ENCODE measurements at regions not wholly inside any gene's neighbourhood (a gene's known extent, or its start where the extent isn't known, plus 50 kb on each side); places are given as distances from the start of the nearest gene placed in this dataset.

DNA sequence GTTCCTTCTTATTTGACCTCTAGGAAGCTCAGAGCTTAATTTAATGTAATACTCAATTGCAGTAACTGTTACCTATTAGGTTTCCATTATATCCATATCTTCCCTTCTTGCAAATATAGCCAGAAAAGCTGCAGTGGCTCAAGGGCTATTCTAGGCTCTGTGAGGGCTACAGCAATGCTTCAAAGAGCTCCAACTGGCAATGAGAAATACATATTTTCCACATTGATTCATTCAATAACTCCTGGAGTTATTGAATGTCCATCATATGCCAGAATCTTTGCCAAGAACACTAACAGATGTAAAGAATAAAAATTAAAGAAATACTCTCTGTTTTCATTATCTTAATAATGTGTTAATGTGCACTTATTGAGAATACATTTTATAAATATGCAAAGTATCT is 396.9 kb upstream of the PAPPA start:
- Histone ChIP-seq H3K4me3 (ENCODE audit: low read depth in 2 of 2, low read length in 1 of 2) (no peak overlapping the region), H3K27me3 (ENCODE audit: insufficient read depth) (no peaks in the 10 kb centered on the region), H3K9me3 (no peaks in the 10 kb centered on the region), H3K4me1 (ENCODE audit: control insufficient read depth in 1 of 2, insufficient read depth in 2 of 2, low read depth in 1 of 2, low read length in 1 of 2) (no peaks in the 10 kb centered on the region), H3K79me2 (ENCODE audit: insufficient read depth) (no peaks in the 10 kb centered on the region), H3K36me3 (replicated peaks in 1 of 2; ENCODE audit: control insufficient read depth in 1 of 2, insufficient read depth in 2 of 2, low read length in 1 of 2) (no peaks in the 10 kb centered on the region), H3F3A (replicated peaks; ENCODE audit: insufficient read depth) (peaks cover 4% of the 10 kb centered on the region), H3K4me2 (no peak overlapping the region), H3K27ac (ENCODE audit: low read depth in 2 of 2, low read length in 1 of 2) (no peak overlapping the region), H4K20me1 (ENCODE audit: insufficient read depth) (no peaks in the 10 kb centered on the region), H3K9ac (no peak overlapping the region), H3K9me2 (no peaks in the 10 kb centered on the region), H2AFZ (ENCODE audit: low read depth) (no peak overlapping the region)
- POLR2A ChIA-PET, result no interaction called here
- CTCF ChIA-PET, result no interaction called here
- no peak for TF ChIP-seq EZH2phosphoT487 (IDR thresholded peaks at IDR 0.05; ENCODE audit: borderline replicate concordance, low read depth)
- no peak for TF ChIP-seq YY1 (IDR thresholded peaks at IDR 0.05; ENCODE audit: low read depth)
- no peak for TF ChIP-seq NFIC (IDR thresholded peaks at IDR 0.05; ENCODE audit: borderline replicate concordance)
- no peak for DNase-seq

GRCh38 chr9:115757461-115757860 is 396.1 kb upstream of the PAPPA start:
- no peaks in the 10 kb centered on the region for H3K27me3 ChIP-seq (ENCODE audit: insufficient read depth)
- ChIA-PET CTCF (no interaction called here), POLR2A (no interaction called here)
- H3K9ac ChIP-seq, result no peak overlapping the region
- DNase-seq, result no peak
- no peak overlapping the region for H3K27ac ChIP-seq (ENCODE audit: low read depth in 2 of 2, low read length in 1 of 2)
- H2AFZ ChIP-seq (ENCODE audit: low read depth), result no peak overlapping the region
- H3K79me2 ChIP-seq (ENCODE audit: insufficient read depth), result no peaks in the 10 kb centered on the region
- WGBS (ENCODE audit: low lambda C conversion rate), result 89% methylated on average over 2 of the region's 2 CpGs
- H3K9me3 ChIP-seq, result no peaks in the 10 kb centered on the region
- H3K4me2 ChIP-seq, result no peak overlapping the region
- H4K20me1 ChIP-seq (ENCODE audit: insufficient read depth), result no peaks in the 10 kb centered on the region
- H3K36me3 ChIP-seq (replicated peaks in 1 of 2; ENCODE audit: control insufficient read depth in 1 of 2, insufficient read depth in 2 of 2, low read length in 1 of 2), result no peaks in the 10 kb centered on the region
- no peak overlapping the region for H3K4me3 ChIP-seq (ENCODE audit: low read depth in 2 of 2, low read length in 1 of 2)
- peaks cover 4% of the 10 kb centered on the region for H3F3A ChIP-seq (replicated peaks; ENCODE audit: insufficient read depth)
- no peaks in the 10 kb centered on the region for H3K9me2 ChIP-seq
- H3K4me1 ChIP-seq (ENCODE audit: control insufficient read depth in 1 of 2, insufficient read depth in 2 of 2, low read depth in 1 of 2, low read length in 1 of 2), result no peaks in the 10 kb centered on the region
- TF ChIP-seq GABPA (IDR thresholded peaks at IDR 0.05; ENCODE audit: low read depth) (no peak), FOXM1 (IDR thresholded peaks at IDR 0.05; ENCODE audit: low read depth) (no peak), TAF1 (IDR thresholded peaks at IDR 0.05; ENCODE audit: borderline replicate concordance, low read depth, low read length) (no peak), NFIC (IDR thresholded peaks at IDR 0.05; ENCODE audit: borderline replicate concordance) (no peak), RFX5 (IDR thresholded peaks at IDR 0.05; ENCODE audit: low read length) (no peak), RAD21 (IDR thresholded peaks at IDR 0.05; ENCODE audit: low read length) (no peak), NRF1 (IDR thresholded peaks at IDR 0.05; ENCODE audit: low read depth, low read length) (no peak)
- TF ChIP-seq, protein P1, sequence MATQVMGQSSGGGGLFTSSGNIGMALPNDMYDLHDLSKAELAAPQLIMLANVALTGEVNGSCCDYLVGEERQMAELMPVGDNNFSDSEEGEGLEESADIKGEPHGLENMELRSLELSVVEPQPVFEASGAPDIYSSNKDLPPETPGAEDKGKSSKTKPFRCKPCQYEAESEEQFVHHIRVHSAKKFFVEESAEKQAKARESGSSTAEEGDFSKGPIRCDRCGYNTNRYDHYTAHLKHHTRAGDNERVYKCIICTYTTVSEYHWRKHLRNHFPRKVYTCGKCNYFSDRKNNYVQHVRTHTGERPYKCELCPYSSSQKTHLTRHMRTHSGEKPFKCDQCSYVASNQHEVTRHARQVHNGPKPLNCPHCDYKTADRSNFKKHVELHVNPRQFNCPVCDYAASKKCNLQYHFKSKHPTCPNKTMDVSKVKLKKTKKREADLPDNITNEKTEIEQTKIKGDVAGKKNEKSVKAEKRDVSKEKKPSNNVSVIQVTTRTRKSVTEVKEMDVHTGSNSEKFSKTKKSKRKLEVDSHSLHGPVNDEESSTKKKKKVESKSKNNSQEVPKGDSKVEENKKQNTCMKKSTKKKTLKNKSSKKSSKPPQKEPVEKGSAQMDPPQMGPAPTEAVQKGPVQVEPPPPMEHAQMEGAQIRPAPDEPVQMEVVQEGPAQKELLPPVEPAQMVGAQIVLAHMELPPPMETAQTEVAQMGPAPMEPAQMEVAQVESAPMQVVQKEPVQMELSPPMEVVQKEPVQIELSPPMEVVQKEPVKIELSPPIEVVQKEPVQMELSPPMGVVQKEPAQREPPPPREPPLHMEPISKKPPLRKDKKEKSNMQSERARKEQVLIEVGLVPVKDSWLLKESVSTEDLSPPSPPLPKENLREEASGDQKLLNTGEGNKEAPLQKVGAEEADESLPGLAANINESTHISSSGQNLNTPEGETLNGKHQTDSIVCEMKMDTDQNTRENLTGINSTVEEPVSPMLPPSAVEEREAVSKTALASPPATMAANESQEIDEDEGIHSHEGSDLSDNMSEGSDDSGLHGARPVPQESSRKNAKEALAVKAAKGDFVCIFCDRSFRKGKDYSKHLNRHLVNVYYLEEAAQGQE (IDR thresholded peaks at IDR 0.05; ENCODE audit: low read depth, low read length), result no peak

GRCh38 chr9:115758441-115758840 is 395.1 kb upstream of the PAPPA start:
- H4K20me1 ChIP-seq (ENCODE audit: insufficient read depth), result no peaks in the 10 kb centered on the region
- no peak overlapping the region for H3K27ac ChIP-seq (ENCODE audit: low read depth in 2 of 2, low read length in 1 of 2)
- H3K9me2 ChIP-seq, result no peaks in the 10 kb centered on the region
- H3K4me1 ChIP-seq (ENCODE audit: control insufficient read depth in 1 of 2, insufficient read depth in 2 of 2, low read depth in 1 of 2, low read length in 1 of 2), result no peaks in the 10 kb centered on the region
- no peak overlapping the region for H3K9ac ChIP-seq
- CTCF ChIA-PET, result no interaction called here
- H3K36me3 ChIP-seq (replicated peaks in 1 of 2; ENCODE audit: control insufficient read depth in 1 of 2, insufficient read depth in 2 of 2, low read length in 1 of 2), result no peaks in the 10 kb centered on the region
- POLR2A ChIA-PET, result no interaction called here
- H3K4me2 ChIP-seq, result no peak overlapping the region
- 89% methylated on average over 3 of the region's 3 CpGs for WGBS (ENCODE audit: low lambda C conversion rate)
- H3F3A ChIP-seq (replicated peaks; ENCODE audit: insufficient read depth), result peaks cover 2% of the 10 kb centered on the region
- no peaks in the 10 kb centered on the region for H3K79me2 ChIP-seq (ENCODE audit: insufficient read depth)
- H3K27me3 ChIP-seq (ENCODE audit: insufficient read depth), result no peaks in the 10 kb centered on the region
- no peak overlapping the region for H3K4me3 ChIP-seq (ENCODE audit: low read depth in 2 of 2, low read length in 1 of 2)
- TF ChIP-seq, protein P2, sequence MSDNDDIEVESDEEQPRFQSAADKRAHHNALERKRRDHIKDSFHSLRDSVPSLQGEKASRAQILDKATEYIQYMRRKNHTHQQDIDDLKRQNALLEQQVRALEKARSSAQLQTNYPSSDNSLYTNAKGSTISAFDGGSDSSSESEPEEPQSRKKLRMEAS (IDR thresholded peaks at IDR 0.05; ENCODE audit: low read depth), result no peak
- TF ChIP-seq NRF1 (IDR thresholded peaks at IDR 0.05; ENCODE audit: low read depth, low read length), result no peak
- no peak for TF ChIP-seq EP300 (IDR thresholded peaks at IDR 0.05; ENCODE audit: borderline replicate concordance in 1 of 2, low read depth in 1 of 2, low read length in 1 of 2)
- no peak for TF ChIP-seq USF1 (IDR thresholded peaks at IDR 0.05; ENCODE audit: borderline replicate concordance, low read depth)
- TF ChIP-seq MXI1 (IDR thresholded peaks at IDR 0.05; ENCODE audit: low read depth, low read length), result no peak
- no peak for TF ChIP-seq GABPA (IDR thresholded peaks at IDR 0.05; ENCODE audit: low read depth)
- no peak for TF ChIP-seq POLR2AphosphoS5 (IDR thresholded peaks at IDR 0.05; ENCODE audit: low read depth, low read length)
- TF ChIP-seq SMC3 (IDR thresholded peaks at IDR 0.05; ENCODE audit: low read depth, low read length), result no peak
- H2AFZ ChIP-seq (ENCODE audit: low read depth), result no peak overlapping the region
- no peaks in the 10 kb centered on the region for H3K9me3 ChIP-seq
- no peak for DNase-seq

All from SK-N-SH (cell line).